Mesenchymal stem cell (in vitro differentiated cells and primary cell): ENCODE measurements at regions not wholly inside any gene's neighbourhood (a gene's known extent, or its start where the extent isn't known, plus 50 kb on each side); places are given as distances from the start of the nearest gene placed in this dataset.

Source experiments
- DNase-seq: peaks from one replicate; pipeline ENCODE4 v3.0.0-alpha.2; 2013
- H2AFZ ChIP-seq: one replicate; pipeline ENCODE4 v1.6.1; 2013; ENCODE audit warnings: low read depth, mild to moderate bottlenecking, control low read depth, inconsistent platforms, low read length, moderate library complexity
- H2AK5ac ChIP-seq: 2 replicates; pipeline ENCODE4 v1.6.1; 2013; ENCODE audit warnings: low read length, moderate library complexity, mild to moderate bottlenecking, inconsistent platforms; ENCODE audit not compliant: severe bottlenecking
- H2BK120ac ChIP-seq: one replicate; pipeline ENCODE4 v1.6.1; 2013; ENCODE audit warnings: low read depth, mild to moderate bottlenecking, inconsistent platforms, low read length, moderate library complexity
- H2BK12ac ChIP-seq, 2 experiments: one replicate each; pipeline ENCODE4 v1.6.1; 2013; ENCODE audit warnings: inconsistent platforms in 2 of 2, low read length in 2 of 2, mild to moderate bottlenecking in 2 of 2, moderate library complexity in 2 of 2, control low read depth in 1 of 2
- H2BK15ac ChIP-seq: one replicate; pipeline ENCODE4 v1.6.1; 2013; ENCODE audit warnings: mild to moderate bottlenecking, low read depth, inconsistent platforms; ENCODE audit not compliant: poor library complexity, severe bottlenecking
- H2BK5ac ChIP-seq: 2 replicates; pipeline ENCODE4 v1.6.1; 2013; ENCODE audit warnings: low read depth, mild to moderate bottlenecking, low read length, control low read depth, inconsistent platforms; ENCODE audit not compliant: poor library complexity, severe bottlenecking
- H3K14ac ChIP-seq, 2 experiments: one replicate each; pipeline ENCODE4 v1.6.1; 2013; ENCODE audit warnings: inconsistent platforms in 2 of 2, low read length in 2 of 2, control low read depth in 1 of 2, mild to moderate bottlenecking in 1 of 2, moderate library complexity in 1 of 2
- H3K18ac ChIP-seq, 2 experiments: one replicate each; pipeline ENCODE4 v1.6.1; 2013; ENCODE audit warnings: inconsistent platforms in 2 of 2, low read length in 2 of 2, control low read depth in 1 of 2, low read depth in 1 of 2, mild to moderate bottlenecking in 1 of 2
- H3K23ac ChIP-seq, 2 experiments: one replicate each; pipeline ENCODE4 v1.6.1; 2013; ENCODE audit warnings: inconsistent platforms in 2 of 2, low read length in 2 of 2, mild to moderate bottlenecking in 2 of 2, moderate library complexity in 2 of 2, control low read depth in 1 of 2
- H3K27ac ChIP-seq: 2 replicates; pipeline ENCODE4 v1.5.1; 2013; ENCODE audit warnings: mild to moderate bottlenecking, moderate library complexity, low read length, control low read depth, inconsistent platforms; ENCODE audit not compliant: poor library complexity, severe bottlenecking
- H3K27me3 ChIP-seq, 2 experiments: 2 replicates each; pipeline versions ENCODE4 v1.6.1 to v1.7.0; 2013; ENCODE audit warnings: low read length in 2 of 2, mild to moderate bottlenecking in 2 of 2, moderate library complexity in 2 of 2, control low read depth in 1 of 2, inconsistent platforms in 1 of 2; ENCODE audit not compliant: control insufficient read depth in 1 of 2, insufficient read depth in 1 of 2
- H3K36me3 ChIP-seq, 2 experiments: 2 replicates each; pipeline versions ENCODE4 v1.6.1 to v1.7.0; 2013; ENCODE audit warnings: low read length in 2 of 2, control low read depth in 1 of 2, inconsistent platforms in 1 of 2, low read depth in 1 of 2, mild to moderate bottlenecking in 1 of 2; ENCODE audit not compliant: insufficient read depth in 2 of 2, control insufficient read depth in 1 of 2
- H3K4ac ChIP-seq, 2 experiments: one replicate each; pipeline ENCODE4 v1.6.1; 2013; ENCODE audit warnings: inconsistent platforms in 2 of 2, low read length in 2 of 2, mild to moderate bottlenecking in 2 of 2, moderate library complexity in 2 of 2, control low read depth in 1 of 2, low read depth in 1 of 2
- H3K4me1 ChIP-seq: 2 replicates; pipeline ENCODE4 v1.6.1; 2013; ENCODE audit warnings: low read depth, low read length, control low read depth; ENCODE audit not compliant: control insufficient read depth, insufficient read depth
- H3K4me2 ChIP-seq: 2 replicates; pipeline ENCODE4 v1.6.1; 2013; ENCODE audit warnings: low read length, mild to moderate bottlenecking, inconsistent platforms; ENCODE audit not compliant: poor library complexity, severe bottlenecking
- H3K4me3 ChIP-seq, 2 experiments: 2 replicates each; pipeline versions ENCODE4 v1.5.1 to v1.7.0; 2013; ENCODE audit warnings: low read length in 2 of 2, mild to moderate bottlenecking in 2 of 2, control low read depth in 1 of 2, low read depth in 1 of 2; ENCODE audit not compliant: insufficient read depth in 1 of 2
- H3K79me1 ChIP-seq: replicated peaks from 2 replicates; pipeline ENCODE4 v1.6.1; 2013; ENCODE audit warnings: mild to moderate bottlenecking, control low read depth, low read length, inconsistent platforms; ENCODE audit not compliant: poor library complexity, severe bottlenecking
- H3K9ac ChIP-seq: 2 replicates; pipeline ENCODE4 v1.7.0; 2013; ENCODE audit warnings: mild to moderate bottlenecking, low read length, moderate library complexity
- H3K9me3 ChIP-seq: 2 replicates; pipeline ENCODE4 v1.7.0; 2013; ENCODE audit warnings: mild to moderate bottlenecking, low read length; ENCODE audit not compliant: control insufficient read depth
- H4K8ac ChIP-seq: one replicate; pipeline ENCODE4 v1.6.1; 2013; ENCODE audit warnings: inconsistent platforms, mild to moderate bottlenecking, low read length, moderate library complexity
- H4K91ac ChIP-seq: one replicate; pipeline ENCODE4 v1.6.1; 2013; ENCODE audit warnings: mild to moderate bottlenecking, low read length, inconsistent platforms
- WGBS: methylation state at CpG from one replicate; pipeline ENCODE4 v1.1.7; 2013; ENCODE audit warnings: mixed read lengths; 5-methylcytosine and 5-hydroxymethylcytosine counted together

DNA sequence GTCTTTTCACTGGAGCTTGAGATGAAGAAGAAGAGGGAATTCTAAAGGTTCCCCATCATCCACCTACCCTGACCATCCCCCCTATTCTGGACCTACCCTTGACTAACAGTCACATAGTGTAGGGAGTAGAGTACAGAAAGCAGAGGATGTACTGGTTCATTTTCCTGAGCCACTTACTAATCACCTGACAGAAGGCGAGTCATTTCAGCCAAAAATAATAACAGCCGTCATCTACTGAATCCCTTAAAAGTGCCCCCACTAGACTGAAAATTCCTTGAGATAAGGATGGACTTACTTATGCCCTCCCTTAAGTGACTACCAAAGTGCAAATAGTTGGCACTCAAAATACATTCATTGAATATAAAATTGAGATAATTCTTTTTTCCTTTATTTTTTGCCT lies 112.2 kb downstream of the FOXD1 start:
- H3K18ac ChIP-seq = no peak overlapping the region
- peaks cover 0 to 57% of the 10 kb centered on the region in 2 experiments for H3K27me3 ChIP-seq
- no peak overlapping the region for H3K9ac ChIP-seq
- H3K4me1 ChIP-seq = peaks cover 15% of the 10 kb centered on the region
- no peak overlapping the region for H2BK5ac ChIP-seq
- H3K4ac ChIP-seq = no peak overlapping the region
- H4K8ac ChIP-seq = no peak overlapping the region
- no peak overlapping the region for H2AK5ac ChIP-seq
- no peak overlapping the region for H3K4me3 ChIP-seq
- no peaks in the 10 kb centered on the region for H3K36me3 ChIP-seq
- H3K79me1 ChIP-seq = no peaks in the 10 kb centered on the region
- WGBS = 34% methylated on average over 2 of the region's 2 CpGs
- no peak for DNase-seq
- no peak overlapping the region for H2AFZ ChIP-seq
- no peak overlapping the region for H4K91ac ChIP-seq
- H2BK12ac ChIP-seq = no peak overlapping the region
- H2BK15ac ChIP-seq = no peak overlapping the region
- H3K9me3 ChIP-seq = peaks cover 18% of the 10 kb centered on the region
- no peak overlapping the region for H3K23ac ChIP-seq
- no peak overlapping the region for H3K4me2 ChIP-seq
- no peak overlapping the region for H2BK120ac ChIP-seq
- H3K27ac ChIP-seq = no peak overlapping the region
- no peak overlapping the region for H3K14ac ChIP-seq

GRCh38 chr5:73333944-73334703 lies 114.5 kb downstream of the FOXD1 start:
- H2BK15ac ChIP-seq = no peak overlapping the region
- WGBS = 100% methylated on average over 1 of the region's 3 CpGs
- H4K8ac ChIP-seq = no peak overlapping the region

DNA sequence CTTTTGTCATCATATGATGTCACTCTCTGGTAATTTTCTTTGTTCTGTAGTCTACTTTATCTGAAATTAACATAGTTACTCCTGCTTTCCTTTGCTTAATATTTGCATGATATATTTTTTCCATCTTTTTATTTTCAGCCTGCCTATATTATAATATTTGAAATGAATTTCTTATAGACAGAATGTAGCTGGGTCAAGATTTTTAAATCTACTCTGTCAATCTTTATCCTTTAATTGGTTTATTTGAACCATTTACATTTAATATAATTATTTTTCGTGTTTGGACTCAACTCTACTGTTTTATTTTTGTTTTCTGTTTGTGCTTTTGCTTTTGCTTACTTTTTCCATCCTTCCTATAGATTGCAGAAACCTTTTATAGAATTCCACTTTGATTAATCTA lies 118.0 kb downstream of the FOXD1 start:
- H2BK12ac ChIP-seq = no peak overlapping the region
- H3K9ac ChIP-seq = no peak overlapping the region
- no peak overlapping the region for H2BK5ac ChIP-seq
- H2BK120ac ChIP-seq = no peak overlapping the region
- WGBS = no CpG with 5 or more reads among the region's 1 CpG
- H3K79me1 ChIP-seq = no peaks in the 10 kb centered on the region
- no peak overlapping the region for H3K23ac ChIP-seq
- no peak overlapping the region for H3K4ac ChIP-seq
- peaks cover 15% of the 10 kb centered on the region for H3K9me3 ChIP-seq
- H3K4me1 ChIP-seq = no peaks in the 10 kb centered on the region
- no peak overlapping the region for H3K27ac ChIP-seq
- H3K18ac ChIP-seq = no peak overlapping the region
- H3K14ac ChIP-seq = no peak overlapping the region
- H3K4me3 ChIP-seq = no peak overlapping the region
- no peak overlapping the region for H4K8ac ChIP-seq
- H3K27me3 ChIP-seq = peaks cover 0 to 17% of the 10 kb centered on the region in 2 experiments
- H4K91ac ChIP-seq = no peak overlapping the region
- no peak overlapping the region for H2AK5ac ChIP-seq
- no peaks in the 10 kb centered on the region for H3K36me3 ChIP-seq
- H2BK15ac ChIP-seq = no peak overlapping the region
- DNase-seq = no peak
- no peak overlapping the region for H2AFZ ChIP-seq
- H3K4me2 ChIP-seq = no peak overlapping the region

More at GRCh38 chr5:73333944-73334703, 114.5 kb downstream of the FOXD1 start:
- H2BK5ac ChIP-seq = no peak overlapping the region
- H3K14ac ChIP-seq = no peak overlapping the region
- H3K36me3 ChIP-seq = no peaks in the 10 kb centered on the region
- no peak overlapping the region for H2AK5ac ChIP-seq
- no peaks in the 10 kb centered on the region for H3K79me1 ChIP-seq
- no peak overlapping the region for H3K4me3 ChIP-seq
- peaks cover 15% of the 10 kb centered on the region for H3K9me3 ChIP-seq
- no peak overlapping the region for H3K4me2 ChIP-seq
- H3K27me3 ChIP-seq = peaks cover 0 to 35% of the 10 kb centered on the region in 2 experiments
- no peak overlapping the region for H2BK12ac ChIP-seq
- no peak overlapping the region for H2BK120ac ChIP-seq
- no peak overlapping the region for H3K27ac ChIP-seq
- H2AFZ ChIP-seq = no peak overlapping the region
- no peak overlapping the region for H3K9ac ChIP-seq
- H3K4me1 ChIP-seq = peaks cover 12% of the 10 kb centered on the region
- no peak for DNase-seq
- H4K91ac ChIP-seq = no peak overlapping the region
- no peak overlapping the region for H3K4ac ChIP-seq
- no peak overlapping the region for H3K18ac ChIP-seq
- no peak overlapping the region for H3K23ac ChIP-seq

DNA sequence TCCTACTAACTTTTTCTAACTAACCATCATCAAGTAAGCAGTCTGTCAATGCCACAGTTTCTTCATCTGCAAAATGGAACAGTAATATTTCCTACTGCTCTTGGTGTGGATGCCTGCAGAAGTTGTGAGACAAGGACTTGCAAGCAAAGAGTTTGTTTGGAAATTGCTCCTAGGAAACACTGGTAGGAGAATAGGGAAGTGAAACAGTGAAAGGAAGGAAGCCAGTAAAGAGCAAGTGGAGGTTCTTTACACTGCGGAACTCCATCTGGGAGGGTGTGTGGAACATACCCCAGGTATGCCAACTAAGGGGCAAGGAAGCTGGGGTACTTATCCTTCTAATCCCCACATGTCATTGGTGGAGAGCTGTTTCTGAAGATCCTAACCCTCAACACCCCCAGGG lies 119.9 kb downstream of the FOXD1 start:
- H2AFZ ChIP-seq = no peak overlapping the region
- H4K8ac ChIP-seq = no peak overlapping the region
- no peak for DNase-seq
- H3K14ac ChIP-seq = no peak overlapping the region
- WGBS = no CpG with 5 or more reads among the region's 1 CpG
- H2BK12ac ChIP-seq = no peak overlapping the region
- H2BK120ac ChIP-seq = no peak overlapping the region
- no peak overlapping the region for H3K18ac ChIP-seq
- H3K4me2 ChIP-seq = no peak overlapping the region
- peaks cover 15% of the 10 kb centered on the region for H3K9me3 ChIP-seq
- no peak overlapping the region for H3K4me3 ChIP-seq
- no peak overlapping the region for H2AK5ac ChIP-seq
- H4K91ac ChIP-seq = no peak overlapping the region
- no peaks in the 10 kb centered on the region for H3K36me3 ChIP-seq
- no peak overlapping the region for H3K27ac ChIP-seq
- H2BK5ac ChIP-seq = no peak overlapping the region
- H3K79me1 ChIP-seq = no peaks in the 10 kb centered on the region
- no peak overlapping the region for H3K9ac ChIP-seq
- H3K23ac ChIP-seq = no peak overlapping the region
- H3K4ac ChIP-seq = no peak overlapping the region
- H2BK15ac ChIP-seq = no peak overlapping the region
- peaks cover 0 to 8% of the 10 kb centered on the region in 2 experiments for H3K27me3 ChIP-seq
- no peaks in the 10 kb centered on the region for H3K4me1 ChIP-seq
